ACC112 (cell line): ENCODE measurements at regions not wholly inside any gene's neighbourhood (a gene's known extent, or its start where the extent isn't known, plus 50 kb on each side); places are given as distances from the start of the nearest gene placed in this dataset.

Source experiments
- H2AFZ ChIP-seq: fragments of 200-600 bp; sonication (generic); one replicate; pipeline ENCODE4 v1.6.0; 2017; ENCODE audit warnings: antibody characterized with exemption, low read length; ENCODE audit not compliant: unreplicated experiment
- H3K27ac ChIP-seq: fragments of 200-600 bp; sonication (generic); 2 replicates; pipeline ENCODE4 v1.5.1; 2014; ENCODE audit warnings: low read depth, mild to moderate bottlenecking, antibody characterized with exemption, low read length, moderate library complexity
- H3K27me3 ChIP-seq: fragments of 200-600 bp; sonication (generic); 2 replicates; pipeline ENCODE4 v1.6.1; 2014; ENCODE audit warnings: mild to moderate bottlenecking, antibody characterized with exemption, low read length, moderate library complexity, mixed read lengths; ENCODE audit not compliant: insufficient read depth
- H3K36me3 ChIP-seq: fragments of 200-600 bp; sonication (generic); 2 replicates; pipeline ENCODE4 v1.6.1; 2016; ENCODE audit warnings: mild to moderate bottlenecking, antibody characterized with exemption, low read length, moderate library complexity, mixed read lengths; ENCODE audit not compliant: insufficient read depth
- H3K4me1 ChIP-seq: fragments of 200-600 bp; sonication (generic); one replicate; pipeline ENCODE4 v1.6.1; 2016; ENCODE audit warnings: low read length, mixed read lengths; ENCODE audit not compliant: insufficient read depth, unreplicated experiment, control insufficient read depth
- H3K4me3 ChIP-seq: fragments of 200-600 bp; sonication (generic); 2 replicates; pipeline ENCODE4 v1.5.1; 2014; ENCODE audit warnings: mild to moderate bottlenecking, low read depth, low read length
- H3K79me2 ChIP-seq: fragments of 200-600 bp; sonication (generic); one replicate; pipeline ENCODE4 v1.6.0; 2016; ENCODE audit warnings: low read length; ENCODE audit not compliant: control insufficient read depth, unreplicated experiment, insufficient read depth

- Histone ChIP-seq H3K27me3 (peaks cover 11% of the 10 kb centered on the region; the same call in 1 of the 2 replicates), H3K36me3 (no peaks in the 10 kb centered on the region), H3K4me3 (no peak overlapping the region), H2AFZ (no peak overlapping the region), H3K4me1 (peaks cover 16% of the 10 kb centered on the region), H3K27ac (no peak overlapping the region), H3K79me2 (no peaks in the 10 kb centered on the region)
These were observed 83.3 kb upstream of the SLC66A3 start for GRCh38 chr2:11071939-11072338.

- H2AFZ ChIP-seq = no peak overlapping the region
- no peak overlapping the region for H3K4me3 ChIP-seq
- H3K27me3 ChIP-seq = peaks cover 11% of the 10 kb centered on the region; the same call in 1 of the 2 replicates
- no peak overlapping the region for H3K27ac ChIP-seq
- peaks cover 16% of the 10 kb centered on the region for H3K4me1 ChIP-seq
- H3K36me3 ChIP-seq = no peaks in the 10 kb centered on the region
- H3K79me2 ChIP-seq = no peaks in the 10 kb centered on the region
These were observed 82.7 kb upstream of the SLC66A3 start for GRCh38 chr2:11072550-11072949.

- H3K27me3 ChIP-seq = peaks cover 5% of the 10 kb centered on the region; the same call in 1 of the 2 replicates
- H2AFZ ChIP-seq = peak overlapping the region; percentile 59
- H3K27ac ChIP-seq = no peak overlapping the region
- H3K4me3 ChIP-seq = no peak overlapping the region
- H3K4me1 ChIP-seq = peaks cover 16% of the 10 kb centered on the region
- H3K36me3 ChIP-seq = no peaks in the 10 kb centered on the region
- H3K79me2 ChIP-seq = no peaks in the 10 kb centered on the region
These were observed 82.0 kb upstream of the SLC66A3 start for GRCh38 chr2:11073251-11073650.

- H3K4me1 ChIP-seq = peaks cover 16% of the 10 kb centered on the region
- no peaks in the 10 kb centered on the region for H3K36me3 ChIP-seq
- no peaks in the 10 kb centered on the region for H3K27me3 ChIP-seq
- H3K4me3 ChIP-seq = no peak overlapping the region; the same call in 1 of the 2 replicates
- no peaks in the 10 kb centered on the region for H3K79me2 ChIP-seq
- peak overlapping the region; percentile 59 for H2AFZ ChIP-seq
- H3K27ac ChIP-seq = no peak overlapping the region
These were observed 81.5 kb upstream of the SLC66A3 start for GRCh38 chr2:11073776-11074175.

GRCh38 chr2:11074246-11074820 lies 80.9 kb upstream of the SLC66A3 start:
- Histone ChIP-seq H3K4me1 (peaks cover 16% of the 10 kb centered on the region), H2AFZ (peak overlapping the region; percentile 59), H3K79me2 (no peaks in the 10 kb centered on the region), H3K36me3 (no peaks in the 10 kb centered on the region), H3K4me3 (no peak overlapping the region; the same call in 1 of the 2 replicates), H3K27ac (no peak overlapping the region), H3K27me3 (no peaks in the 10 kb centered on the region)

- no peaks in the 10 kb centered on the region for H3K36me3 ChIP-seq
- no peak overlapping the region for H3K27ac ChIP-seq
- peaks cover 16% of the 10 kb centered on the region for H3K4me1 ChIP-seq
- no peaks in the 10 kb centered on the region for H3K27me3 ChIP-seq
- H3K79me2 ChIP-seq = no peaks in the 10 kb centered on the region
- no peak overlapping the region for H2AFZ ChIP-seq
- H3K4me3 ChIP-seq = no peak overlapping the region
These were observed 80.0 kb upstream of the SLC66A3 start for GRCh38 chr2:11075221-11075620.

GRCh38 chr2:11077411-11077810 lies 77.9 kb upstream of the SLC66A3 start:
- H3K36me3 ChIP-seq = no peaks in the 10 kb centered on the region
- peaks cover 16% of the 10 kb centered on the region for H3K4me1 ChIP-seq
- H3K27ac ChIP-seq = no peak overlapping the region
- H2AFZ ChIP-seq = no peak overlapping the region
- no peak overlapping the region for H3K4me3 ChIP-seq
- no peaks in the 10 kb centered on the region for H3K27me3 ChIP-seq
- H3K79me2 ChIP-seq = no peaks in the 10 kb centered on the region

- Histone ChIP-seq H3K4me1 (no peaks in the 10 kb centered on the region), H3K27ac (no peak overlapping the region), H3K27me3 (no peaks in the 10 kb centered on the region), H3K4me3 (no peak overlapping the region), H2AFZ (no peak overlapping the region), H3K79me2 (no peaks in the 10 kb centered on the region), H3K36me3 (no peaks in the 10 kb centered on the region)
These were observed 76.0 kb upstream of the SLC66A3 start for GRCh38 chr2:11079136-11079824.

GRCh38 chr2:11080253-11081115 lies 74.8 kb upstream of the SLC66A3 start:
- H3K27ac ChIP-seq = no peak overlapping the region
- no peaks in the 10 kb centered on the region for H3K27me3 ChIP-seq
- H3K4me3 ChIP-seq = no peak overlapping the region
- H3K4me1 ChIP-seq = no peaks in the 10 kb centered on the region
- no peaks in the 10 kb centered on the region for H3K36me3 ChIP-seq
- H2AFZ ChIP-seq = no peak overlapping the region
- no peaks in the 10 kb centered on the region for H3K79me2 ChIP-seq

- no peak overlapping the region for H2AFZ ChIP-seq
- no peak overlapping the region for H3K27ac ChIP-seq
- no peaks in the 10 kb centered on the region for H3K36me3 ChIP-seq
- H3K27me3 ChIP-seq = no peaks in the 10 kb centered on the region
- no peak overlapping the region for H3K4me3 ChIP-seq
- no peaks in the 10 kb centered on the region for H3K4me1 ChIP-seq
- H3K79me2 ChIP-seq = no peaks in the 10 kb centered on the region
These were observed 72.4 kb upstream of the SLC66A3 start for GRCh38 chr2:11082880-11083279.
